Brain microvascular endothelial cell (primary cell): ENCODE measurements at regions not wholly inside any gene's neighbourhood (a gene's known extent, or its start where the extent isn't known, plus 50 kb on each side); places are given as distances from the start of the nearest gene placed in this dataset.

Source experiments
- DNase-seq: peaks from one replicate; pipeline ENCODE4 v3.0.0-alpha.2; 2020
- H3K27ac ChIP-seq: fragments of 250-450 bp; sonication (Bioruptor Pico); 2 replicates; pipeline ENCODE4 v1.5.1; 2020; ENCODE audit warnings: mild to moderate bottlenecking, moderate library complexity
- H3K27me3 ChIP-seq: fragments of 250-450 bp; sonication (Bioruptor Pico); replicated peaks from 2 replicates; pipeline ENCODE4 v1.5.1; 2020; ENCODE audit warnings: mild to moderate bottlenecking
- H3K36me3 ChIP-seq: fragments of 250-450 bp; sonication (Bioruptor Pico); replicated peaks from 2 replicates; pipeline ENCODE4 v1.5.1; 2020; ENCODE audit warnings: mild to moderate bottlenecking
- H3K4me3 ChIP-seq: 2 replicates; pipeline ENCODE4 v1.5.1; 2011; ENCODE audit warnings: low read depth, mild to moderate bottlenecking, control low read depth, low read length, moderate library complexity
- CTCF ChIP-seq: IDR thresholded peaks from 2 replicates; pipeline ENCODE4 v1.5.1; 2011; ENCODE audit warnings: low read depth, mild to moderate bottlenecking, moderate library complexity, low read length, control low read depth, inconsistent platforms; ENCODE audit errors: missing control alignments
- in situ Hi-C: cut with HindIII; loops from 2 replicates; pipeline ENCODE4 v1.10.0; 2017; ENCODE audit warnings: low sequenced_read_pairs, low pct_ligation_motif_present

- in situ Hi-C loops, result no loop called here
- TF ChIP-seq CTCF, result no peak
- Histone ChIP-seq H3K27me3 (no peaks in the 10 kb centered on the region), H3K36me3 (no peaks in the 10 kb centered on the region), H3K4me3 (no peak overlapping the region), H3K27ac (no peak overlapping the region)
- no peak for DNase-seq
Observed at GRCh38 chr3:168964736-168965135, 698.8 kb downstream of the MECOM start.

- Histone ChIP-seq H3K27me3 (no peaks in the 10 kb centered on the region), H3K4me3 (no peak overlapping the region), H3K27ac (no peak overlapping the region), H3K36me3 (no peaks in the 10 kb centered on the region)
- no peak for TF ChIP-seq CTCF
- in situ Hi-C loops, result no loop called here
- DNase-seq, result no peak
Observed at GRCh38 chr3:168961271-168961670, 702.2 kb downstream of the MECOM start.

- in situ Hi-C loops, result no loop called here
- no peak for DNase-seq
Observed at GRCh38 chr3:168959731-168960130, 703.8 kb downstream of the MECOM start.

DNA sequence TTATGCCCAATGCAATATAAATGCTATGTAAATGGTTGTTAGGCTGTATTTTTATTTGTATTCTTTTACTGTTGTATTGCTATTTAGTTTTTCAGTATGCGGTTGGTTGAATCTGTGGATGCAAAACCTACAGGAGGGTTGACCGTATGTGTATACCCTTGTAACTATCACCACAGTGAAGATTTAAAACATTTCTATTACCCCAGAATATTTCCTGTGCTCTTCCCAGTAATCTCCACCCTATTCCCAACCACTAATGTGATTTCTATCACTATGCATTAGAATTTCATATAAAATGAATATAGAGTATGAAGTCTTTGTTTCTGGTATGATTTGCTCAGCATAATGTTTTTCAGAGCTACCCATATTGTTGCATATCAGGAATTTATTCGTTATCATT, 705.0 kb downstream of the MECOM start:
- in situ Hi-C loops, result no loop called here

More at GRCh38 chr3:168959731-168960130, 703.8 kb downstream of the MECOM start:
- H3K27me3 ChIP-seq, result no peaks in the 10 kb centered on the region
- TF ChIP-seq CTCF, result no peak
- no peak overlapping the region for H3K4me3 ChIP-seq
- no peak overlapping the region for H3K27ac ChIP-seq
- no peaks in the 10 kb centered on the region for H3K36me3 ChIP-seq

GRCh38 chr3:168956076-168956475, 707.4 kb downstream of the MECOM start:
- DNase-seq, result no peak
- in situ Hi-C loops, result no loop called here
- H3K27me3 ChIP-seq, result no peaks in the 10 kb centered on the region
- H3K4me3 ChIP-seq, result no peak overlapping the region
- no peaks in the 10 kb centered on the region for H3K36me3 ChIP-seq
- H3K27ac ChIP-seq, result no peak overlapping the region
- no peak for TF ChIP-seq CTCF

More for the DNA sequence above, 705.0 kb downstream of the MECOM start:
- H3K27me3 ChIP-seq, result no peaks in the 10 kb centered on the region
- DNase-seq, result no peak
- no peak for TF ChIP-seq CTCF
- H3K36me3 ChIP-seq, result no peaks in the 10 kb centered on the region
- no peak overlapping the region for H3K27ac ChIP-seq
- no peak overlapping the region for H3K4me3 ChIP-seq

GRCh38 chr3:168952551-168952950, 711.0 kb downstream of the MECOM start:
- no peaks in the 10 kb centered on the region for H3K27me3 ChIP-seq
- no peaks in the 10 kb centered on the region for H3K36me3 ChIP-seq
- no peak overlapping the region for H3K4me3 ChIP-seq
- in situ Hi-C loops, result no loop called here
- TF ChIP-seq CTCF, result no peak
- no peak for DNase-seq
- H3K27ac ChIP-seq, result no peak overlapping the region
